Choroid plexus epithelial cell (primary cell): ENCODE measurements at regions not wholly inside any gene's neighbourhood (a gene's known extent, or its start where the extent isn't known, plus 50 kb on each side); places are given as distances from the start of the nearest gene placed in this dataset.
"Not testable (repeated sequence)": the region's sequence is repeated elsewhere in the genome, so short reads cannot be mapped to it uniquely, and the experiment has no call there.

Experiments used
- DNase-seq: peaks from one replicate; pipeline ENCODE4 v3.0.0-alpha.2; 2010; ENCODE audit warnings: low read depth
- H3K4me3 ChIP-seq: 2 replicates; pipeline ENCODE4 v1.5.1; 2011; ENCODE audit warnings: low read depth, mild to moderate bottlenecking, control low read depth, low read length, moderate library complexity
- TF ChIP-seq, protein P1 (sequence below): conservative IDR thresholded peaks from 2 replicates; pipeline ENCODE4 v1.5.1; 2011; ENCODE audit warnings: low read depth, mild to moderate bottlenecking, control low read depth, inconsistent platforms, low read length, moderate library complexity

DNA sequence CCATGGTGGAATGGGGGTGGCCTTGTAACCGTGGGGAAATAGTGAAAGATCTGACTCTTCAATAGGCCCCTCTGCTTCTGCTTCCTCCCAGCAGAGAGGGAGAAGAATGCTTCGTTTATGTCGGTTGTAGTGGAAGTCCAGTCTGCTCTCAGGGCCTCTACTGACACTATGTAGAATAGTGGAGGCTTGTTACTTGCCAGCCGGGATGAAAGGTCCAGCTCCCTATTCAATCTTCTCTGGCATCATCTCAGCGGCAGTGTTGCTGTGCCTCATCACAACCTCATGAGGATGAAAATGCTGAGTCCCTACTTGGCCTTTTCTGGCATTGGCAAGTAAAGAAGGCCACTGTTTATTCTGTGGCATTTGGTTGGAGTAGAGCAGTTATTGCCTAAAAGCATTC is 820.9 kb upstream of the TENM4 start:
- H3K4me3 ChIP-seq: no peak overlapping the region
- DNase-seq: no peak
- TF ChIP-seq, protein P1, sequence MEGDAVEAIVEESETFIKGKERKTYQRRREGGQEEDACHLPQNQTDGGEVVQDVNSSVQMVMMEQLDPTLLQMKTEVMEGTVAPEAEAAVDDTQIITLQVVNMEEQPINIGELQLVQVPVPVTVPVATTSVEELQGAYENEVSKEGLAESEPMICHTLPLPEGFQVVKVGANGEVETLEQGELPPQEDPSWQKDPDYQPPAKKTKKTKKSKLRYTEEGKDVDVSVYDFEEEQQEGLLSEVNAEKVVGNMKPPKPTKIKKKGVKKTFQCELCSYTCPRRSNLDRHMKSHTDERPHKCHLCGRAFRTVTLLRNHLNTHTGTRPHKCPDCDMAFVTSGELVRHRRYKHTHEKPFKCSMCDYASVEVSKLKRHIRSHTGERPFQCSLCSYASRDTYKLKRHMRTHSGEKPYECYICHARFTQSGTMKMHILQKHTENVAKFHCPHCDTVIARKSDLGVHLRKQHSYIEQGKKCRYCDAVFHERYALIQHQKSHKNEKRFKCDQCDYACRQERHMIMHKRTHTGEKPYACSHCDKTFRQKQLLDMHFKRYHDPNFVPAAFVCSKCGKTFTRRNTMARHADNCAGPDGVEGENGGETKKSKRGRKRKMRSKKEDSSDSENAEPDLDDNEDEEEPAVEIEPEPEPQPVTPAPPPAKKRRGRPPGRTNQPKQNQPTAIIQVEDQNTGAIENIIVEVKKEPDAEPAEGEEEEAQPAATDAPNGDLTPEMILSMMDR: no peak

- DNase-seq, H3K4me3 ChIP-seq: not testable (repeated sequence)
These were observed 816.6 kb upstream of the TENM4 start for GRCh38 chr11:80257319-80258015.

DNA sequence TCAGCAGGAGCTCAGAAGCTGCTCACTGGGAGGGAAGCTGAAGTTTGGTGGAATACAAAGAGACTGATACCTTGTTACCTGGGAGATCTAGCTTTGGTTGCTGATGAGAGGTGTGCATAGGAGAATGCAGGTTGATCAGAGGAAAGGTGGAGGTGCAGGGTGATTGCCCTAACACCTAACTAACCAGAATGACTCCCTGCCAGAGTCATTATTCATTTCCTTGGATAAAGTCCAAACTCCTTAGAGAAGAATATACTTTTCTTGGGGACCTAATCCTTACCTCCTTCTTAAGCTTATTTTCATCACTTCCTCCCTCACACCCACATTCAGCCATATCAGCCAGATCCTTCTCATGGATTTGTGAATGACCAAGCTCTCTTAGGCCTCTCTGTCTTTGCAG is 814.2 kb upstream of the TENM4 start:
- DNase-seq: no peak
- TF ChIP-seq, protein P1: no peak
- no peak overlapping the region for H3K4me3 ChIP-seq

GRCh38 chr11:80241766-80242165 is 800.9 kb upstream of the TENM4 start:
- H3K4me3 ChIP-seq: no peak overlapping the region
- DNase-seq: peak; percentile 55
- TF ChIP-seq, protein P1: no peak

- H3K4me3 ChIP-seq: no peak overlapping the region
- peak; percentile 5 for DNase-seq
- TF ChIP-seq, protein P1: no peak
These were observed 799.4 kb upstream of the TENM4 start for GRCh38 chr11:80240245-80240644.

GRCh38 chr11:80239217-80239616 is 798.4 kb upstream of the TENM4 start:
- peak; percentile 40 for DNase-seq

DNA sequence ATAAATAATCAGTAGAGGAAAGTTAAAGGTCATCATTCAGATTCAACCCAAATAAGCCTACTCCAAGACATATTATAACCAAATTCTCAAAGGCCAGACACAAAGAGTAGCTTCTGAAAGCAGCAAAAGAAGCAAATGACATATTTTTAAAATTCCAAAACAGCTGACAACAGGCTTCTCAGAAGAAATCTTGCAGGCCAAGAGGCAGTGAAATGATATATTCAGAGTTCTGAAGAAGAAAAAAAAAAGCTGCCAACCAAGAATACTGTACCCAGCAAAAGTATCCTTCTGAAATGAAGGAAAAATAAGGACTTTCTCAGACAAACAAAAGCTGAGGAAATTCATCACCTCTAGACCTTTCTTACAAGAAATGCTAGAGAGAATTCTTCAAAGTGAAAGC is 787.1 kb upstream of the TENM4 start:
- TF ChIP-seq, protein P1: no peak
- no peak overlapping the region for H3K4me3 ChIP-seq
- DNase-seq: no peak

More at GRCh38 chr11:80239217-80239616, 798.4 kb upstream of the TENM4 start:
- no peak overlapping the region for H3K4me3 ChIP-seq
- TF ChIP-seq, protein P1: no peak
